GM18502 (cell line): ENCODE measurements at regions not wholly inside any gene's neighbourhood (a gene's known extent, or its start where the extent isn't known, plus 50 kb on each side); places are given as distances from the start of the nearest gene placed in this dataset.
"Not testable (repeated sequence)": the region's sequence is repeated elsewhere in the genome, so short reads cannot be mapped to it uniquely, and the experiment has no call there.

ENCODE experiments used
- ATAC-seq: cut with Tn5 transposase; IDR thresholded peaks from one replicate; pipeline ENCODE4 v1.9.1; 2021; ENCODE audit warnings: mild to moderate bottlenecking; ENCODE audit not compliant: unreplicated experiment, poor library complexity

- no peak for ATAC-seq
These were observed 150.6 kb downstream of the SI start for GRCh38 chr3:164927728-164928127.

- no peak for ATAC-seq
These were observed 159.4 kb downstream of the SI start for GRCh38 chr3:164918905-164919304.

- no peak for ATAC-seq
These were observed 165.4 kb downstream of the SI start for GRCh38 chr3:164912916-164913315.

GRCh38 chr3:164903820-164904451 lies 174.4 kb downstream of the SI start:
- ATAC-seq, result no peak

GRCh38 chr3:164897342-164897741 lies 181.0 kb downstream of the SI start:
- ATAC-seq, result no peak

- ATAC-seq, result no peak
These were observed 188.2 kb downstream of the SI start for GRCh38 chr3:164890061-164890460.

GRCh38 chr3:164883171-164883570 lies 195.1 kb downstream of the SI start:
- no peak for ATAC-seq

GRCh38 chr3:164879201-164879600 lies 199.1 kb downstream of the SI start:
- no peak for ATAC-seq

- no peak for ATAC-seq
These were observed 213.8 kb downstream of the SI start for GRCh38 chr3:164864454-164864853.

- no peak for ATAC-seq
These were observed 225.4 kb downstream of the SI start for GRCh38 chr3:164852866-164853265.

- ATAC-seq, result no peak
These were observed 226.4 kb downstream of the SI start for GRCh38 chr3:164851905-164852304.

GRCh38 chr3:164851204-164851603 lies 227.1 kb downstream of the SI start:
- no peak for ATAC-seq

GRCh38 chr3:164848923-164849322 lies 229.4 kb downstream of the SI start:
- ATAC-seq, result no peak

GRCh38 chr3:164845739-164846138 lies 232.6 kb downstream of the SI start:
- no peak for ATAC-seq

- no peak for ATAC-seq
These were observed 246.1 kb downstream of the SI start for GRCh38 chr3:164832216-164832615.

- ATAC-seq, result no peak
These were observed 260.0 kb downstream of the SI start for GRCh38 chr3:164818318-164818717.

GRCh38 chr3:164814106-164814505 lies 264.2 kb downstream of the SI start:
- ATAC-seq, result no peak

- ATAC-seq, result no peak
These were observed 266.3 kb downstream of the SI start for GRCh38 chr3:164812042-164812441.

GRCh38 chr3:164806188-164806587 lies 272.1 kb downstream of the SI start:
- no peak for ATAC-seq

GRCh38 chr3:164794099-164794498 lies 284.2 kb downstream of the SI start:
- ATAC-seq, result no peak

GRCh38 chr3:164791263-164791662 lies 287.0 kb downstream of the SI start:
- ATAC-seq, result no peak

GRCh38 chr3:164784407-164784806 lies 293.9 kb downstream of the SI start:
- not testable (repeated sequence) for ATAC-seq

- no peak for ATAC-seq
These were observed 296.5 kb downstream of the SI start for GRCh38 chr3:164781755-164782154.
